T-helper 1 cell treated with Interleukin-12 subunit alpha and Interleukin-12 subunit beta and Interleukin-4 antibody, amounts not matched to agents 30 μg/mL and 1 μg/mL, for 36 hours (primary cell): ENCODE measurements at regions not wholly inside any gene's neighbourhood (a gene's known extent, or its start where the extent isn't known, plus 50 kb on each side); places are given as distances from the start of the nearest gene placed in this dataset.

Experiments
- H3K27ac Mint-ChIP-seq: one replicate; pipeline ENCODE4 v1.8.0; 2021; ENCODE audit warnings: mild to moderate bottlenecking, mixed read lengths
- H3K27me3 Mint-ChIP-seq: one replicate; pipeline ENCODE4 v1.8.0; 2021; ENCODE audit warnings: low read depth, mixed read lengths
- H3K36me3 Mint-ChIP-seq: one replicate; pipeline ENCODE4 v1.8.0; 2021; ENCODE audit warnings: low read depth, mixed read lengths
- H3K4me1 Mint-ChIP-seq: one replicate; pipeline ENCODE4 v1.8.0; 2021; ENCODE audit warnings: low read depth, mixed read lengths
- H3K4me3 Mint-ChIP-seq: one replicate; pipeline ENCODE4 v1.8.0; 2021; ENCODE audit warnings: mild to moderate bottlenecking, moderate library complexity, mixed read lengths
- H3K9me3 Mint-ChIP-seq: one replicate; pipeline ENCODE4 v1.8.0; 2021; ENCODE audit warnings: mixed read lengths

- peaks cover 1% of the 10 kb centered on the region for H3K36me3 Mint-ChIP-seq
- no peaks in the 10 kb centered on the region for H3K27me3 Mint-ChIP-seq
- H3K4me3 Mint-ChIP-seq, result no peak overlapping the region
- H3K9me3 Mint-ChIP-seq, result peaks cover 31% of the 10 kb centered on the region
- no peaks in the 10 kb centered on the region for H3K4me1 Mint-ChIP-seq
- no peak overlapping the region for H3K27ac Mint-ChIP-seq
Observed at GRCh38 chr12:38151991-38152700, 164.4 kb upstream of the ALG10B start.

- no peaks in the 10 kb centered on the region for H3K4me1 Mint-ChIP-seq
- no peak overlapping the region for H3K4me3 Mint-ChIP-seq
- H3K27me3 Mint-ChIP-seq, result no peaks in the 10 kb centered on the region
- H3K9me3 Mint-ChIP-seq, result peaks cover 22% of the 10 kb centered on the region
- no peaks in the 10 kb centered on the region for H3K36me3 Mint-ChIP-seq
- no peak overlapping the region for H3K27ac Mint-ChIP-seq
Observed at GRCh38 chr12:38152816-38153736, 163.5 kb upstream of the ALG10B start.

GRCh38 chr12:38153737-38154061 is 162.9 kb upstream of the ALG10B start:
- Mint-ChIP-seq H3K27ac (no peak overlapping the region), H3K4me1 (no peaks in the 10 kb centered on the region), H3K9me3 (peaks cover 15% of the 10 kb centered on the region), H3K36me3 (no peaks in the 10 kb centered on the region), H3K27me3 (no peaks in the 10 kb centered on the region), H3K4me3 (no peak overlapping the region)

GRCh38 chr12:38154096-38155019 is 162.2 kb upstream of the ALG10B start:
- H3K4me1 Mint-ChIP-seq, result no peaks in the 10 kb centered on the region
- no peaks in the 10 kb centered on the region for H3K36me3 Mint-ChIP-seq
- H3K4me3 Mint-ChIP-seq, result no peak overlapping the region
- no peak overlapping the region for H3K27ac Mint-ChIP-seq
- peaks cover 10% of the 10 kb centered on the region for H3K9me3 Mint-ChIP-seq
- no peaks in the 10 kb centered on the region for H3K27me3 Mint-ChIP-seq

GRCh38 chr12:38155020-38155395 is 161.6 kb upstream of the ALG10B start:
- no peak overlapping the region for H3K4me3 Mint-ChIP-seq
- H3K27ac Mint-ChIP-seq, result no peak overlapping the region
- no peaks in the 10 kb centered on the region for H3K27me3 Mint-ChIP-seq
- H3K4me1 Mint-ChIP-seq, result no peaks in the 10 kb centered on the region
- H3K9me3 Mint-ChIP-seq, result peaks cover 10% of the 10 kb centered on the region
- H3K36me3 Mint-ChIP-seq, result no peaks in the 10 kb centered on the region

GRCh38 chr12:38155526-38156496 is 160.8 kb upstream of the ALG10B start:
- Mint-ChIP-seq H3K4me3 (no peak overlapping the region), H3K36me3 (no peaks in the 10 kb centered on the region), H3K4me1 (no peaks in the 10 kb centered on the region), H3K27me3 (no peaks in the 10 kb centered on the region), H3K9me3 (peaks cover 7% of the 10 kb centered on the region), H3K27ac (no peak overlapping the region)

GRCh38 chr12:38156497-38157245 is 159.9 kb upstream of the ALG10B start:
- no peaks in the 10 kb centered on the region for H3K27me3 Mint-ChIP-seq
- no peak overlapping the region for H3K27ac Mint-ChIP-seq
- H3K36me3 Mint-ChIP-seq, result no peaks in the 10 kb centered on the region
- no peaks in the 10 kb centered on the region for H3K4me1 Mint-ChIP-seq
- no peak overlapping the region for H3K4me3 Mint-ChIP-seq
- H3K9me3 Mint-ChIP-seq, result no peaks in the 10 kb centered on the region

- H3K36me3 Mint-ChIP-seq, result no peaks in the 10 kb centered on the region
- H3K4me1 Mint-ChIP-seq, result no peaks in the 10 kb centered on the region
- no peak overlapping the region for H3K27ac Mint-ChIP-seq
- H3K4me3 Mint-ChIP-seq, result no peak overlapping the region
- no peaks in the 10 kb centered on the region for H3K27me3 Mint-ChIP-seq
- peaks cover 4% of the 10 kb centered on the region for H3K9me3 Mint-ChIP-seq
Observed at GRCh38 chr12:38157274-38157932, 159.2 kb upstream of the ALG10B start.

- no peak overlapping the region for H3K4me3 Mint-ChIP-seq
- H3K4me1 Mint-ChIP-seq, result no peaks in the 10 kb centered on the region
- H3K27ac Mint-ChIP-seq, result no peak overlapping the region
- H3K36me3 Mint-ChIP-seq, result no peaks in the 10 kb centered on the region
- H3K9me3 Mint-ChIP-seq, result peaks cover 9% of the 10 kb centered on the region
- H3K27me3 Mint-ChIP-seq, result no peaks in the 10 kb centered on the region
Observed at GRCh38 chr12:38157933-38158401, 158.6 kb upstream of the ALG10B start.

- Mint-ChIP-seq H3K4me1 (no peaks in the 10 kb centered on the region), H3K36me3 (no peaks in the 10 kb centered on the region), H3K27me3 (no peaks in the 10 kb centered on the region), H3K27ac (no peak overlapping the region), H3K9me3 (peaks cover 9% of the 10 kb centered on the region), H3K4me3 (no peak overlapping the region)
Observed at GRCh38 chr12:38158428-38159091, 158.0 kb upstream of the ALG10B start.

GRCh38 chr12:38159092-38159551 is 157.5 kb upstream of the ALG10B start:
- Mint-ChIP-seq H3K9me3 (peaks cover 9% of the 10 kb centered on the region), H3K4me3 (no peak overlapping the region), H3K36me3 (peaks cover under 1% of the 10 kb centered on the region), H3K27ac (no peak overlapping the region), H3K4me1 (no peaks in the 10 kb centered on the region), H3K27me3 (no peaks in the 10 kb centered on the region)

- Mint-ChIP-seq H3K9me3 (peaks cover 13% of the 10 kb centered on the region), H3K36me3 (peaks cover 2% of the 10 kb centered on the region), H3K27ac (no peak overlapping the region), H3K4me3 (no peak overlapping the region), H3K4me1 (no peaks in the 10 kb centered on the region), H3K27me3 (no peaks in the 10 kb centered on the region)
Observed at GRCh38 chr12:38159591-38160317, 156.8 kb upstream of the ALG10B start.
